RWPE1 (cell line): ENCODE measurements at regions not wholly inside any gene's neighbourhood (a gene's known extent, or its start where the extent isn't known, plus 50 kb on each side); places are given as distances from the start of the nearest gene placed in this dataset.

Experiments
- CTCF ChIA-PET: fragments of 350-600 bp; sonication (Branson Sonifier 250); formaldehyde crosslinking; extraction: SDS; loops from one replicate; lab custom pipeline; 2021; lab: Yijun Ruan, JAX
- POLR2A ChIA-PET: fragments of 400-600 bp; formaldehyde crosslinking; extraction: SDS; loops from one replicate; lab custom pipeline; 2020; ENCODE audit warnings: antibody characterized with exemption; ENCODE audit not compliant: low non-redundant PET; lab: Yijun Ruan, JAX
- DNase-seq: peaks from one replicate; pipeline ENCODE4 v3.0.0; 2012; ENCODE audit warnings: low spot score
- H3K27ac ChIP-seq: fragments of 450-650 bp; 2 replicates; pipeline ENCODE4 v1.5.1; 2017
- TF ChIP-seq, protein P1 (sequence below): fragments of 450-650 bp; conservative IDR thresholded peaks from 2 replicates; pipeline ENCODE4 v1.5.1; 2017; ENCODE audit warnings: low read depth, mild to moderate bottlenecking

DNA sequence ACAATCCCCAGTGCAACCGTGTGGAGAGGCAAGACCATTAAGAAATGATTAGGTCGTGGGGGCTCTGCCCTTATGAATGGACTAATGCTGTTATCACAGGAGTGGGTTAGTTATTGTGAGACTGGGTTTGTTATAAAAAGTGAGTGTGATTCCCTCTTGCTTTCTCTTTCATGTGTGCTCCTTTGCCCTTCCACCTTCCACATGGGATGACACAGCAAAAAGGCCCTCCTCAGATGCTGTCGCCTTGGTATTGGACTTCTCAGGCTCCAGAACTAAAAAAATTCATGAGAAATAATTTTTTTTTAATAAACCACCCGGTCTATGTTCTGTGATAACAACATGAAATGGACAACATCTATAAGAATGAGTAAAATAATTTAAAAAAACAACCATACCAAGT, 136.1 kb upstream of the PCBD1 start:
- no peak for DNase-seq
- ChIA-PET CTCF (no interaction called here), POLR2A (no interaction called here)
- H3K27ac ChIP-seq: no peak overlapping the region
- TF ChIP-seq, protein P1, sequence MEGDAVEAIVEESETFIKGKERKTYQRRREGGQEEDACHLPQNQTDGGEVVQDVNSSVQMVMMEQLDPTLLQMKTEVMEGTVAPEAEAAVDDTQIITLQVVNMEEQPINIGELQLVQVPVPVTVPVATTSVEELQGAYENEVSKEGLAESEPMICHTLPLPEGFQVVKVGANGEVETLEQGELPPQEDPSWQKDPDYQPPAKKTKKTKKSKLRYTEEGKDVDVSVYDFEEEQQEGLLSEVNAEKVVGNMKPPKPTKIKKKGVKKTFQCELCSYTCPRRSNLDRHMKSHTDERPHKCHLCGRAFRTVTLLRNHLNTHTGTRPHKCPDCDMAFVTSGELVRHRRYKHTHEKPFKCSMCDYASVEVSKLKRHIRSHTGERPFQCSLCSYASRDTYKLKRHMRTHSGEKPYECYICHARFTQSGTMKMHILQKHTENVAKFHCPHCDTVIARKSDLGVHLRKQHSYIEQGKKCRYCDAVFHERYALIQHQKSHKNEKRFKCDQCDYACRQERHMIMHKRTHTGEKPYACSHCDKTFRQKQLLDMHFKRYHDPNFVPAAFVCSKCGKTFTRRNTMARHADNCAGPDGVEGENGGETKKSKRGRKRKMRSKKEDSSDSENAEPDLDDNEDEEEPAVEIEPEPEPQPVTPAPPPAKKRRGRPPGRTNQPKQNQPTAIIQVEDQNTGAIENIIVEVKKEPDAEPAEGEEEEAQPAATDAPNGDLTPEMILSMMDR: no peak

DNA sequence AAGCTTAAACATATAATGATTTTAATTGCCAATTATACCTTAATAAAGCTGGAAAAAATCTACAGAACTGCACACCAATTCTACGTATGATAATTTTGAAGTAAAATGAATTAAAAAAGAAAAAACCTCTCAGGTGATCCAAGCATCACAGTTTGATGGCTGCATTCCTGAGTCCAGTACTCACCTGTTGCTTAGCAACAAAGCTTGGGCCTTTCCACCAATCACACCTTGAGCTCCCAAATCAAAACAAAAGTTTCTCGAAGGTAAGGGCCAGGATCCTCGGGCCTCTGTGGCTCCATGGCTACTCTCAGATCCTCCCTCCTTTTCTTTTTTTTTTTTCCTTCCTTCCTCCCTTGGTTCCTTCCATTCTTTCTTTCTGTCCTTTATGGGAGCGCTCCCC, 137.2 kb upstream of the PCBD1 start:
- ChIA-PET CTCF (interaction anchor here (0.6 to 0.7 kb wide), 4 partner anchors 16 to 467 kb away, joined by 4 to 5 read pairs (median 4); no protein-coding TSS in a partner anchor), POLR2A (no interaction called here)
- DNase-seq: peak; percentile 70
- no peak overlapping the region for H3K27ac ChIP-seq
- TF ChIP-seq, protein P1: no peak

DNA sequence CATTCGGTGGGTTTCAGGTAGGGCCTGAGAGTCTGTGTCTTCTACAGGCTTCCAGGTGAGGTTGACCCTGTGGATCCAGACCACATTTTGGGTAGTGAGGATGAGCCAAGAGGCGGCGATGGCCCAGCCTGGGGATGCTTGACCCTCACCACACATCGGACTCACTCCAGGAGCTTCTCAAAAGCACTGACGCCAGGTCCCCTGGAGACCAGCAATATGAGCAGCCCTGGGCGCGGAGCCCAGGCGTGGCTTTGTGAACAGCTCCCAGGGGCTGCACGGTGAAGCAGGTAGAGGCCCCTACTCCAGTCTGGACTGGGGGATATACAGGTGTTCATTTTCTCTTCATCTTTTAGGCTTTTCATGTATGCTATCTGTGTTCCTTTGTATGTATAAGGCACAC, 139.7 kb upstream of the PCBD1 start:
- DNase-seq: no peak
- H3K27ac ChIP-seq: no peak overlapping the region
- TF ChIP-seq, protein P1: no peak
- CTCF ChIA-PET: interaction anchor here (0.6 kb wide), 1 partner anchor 159 kb away, joined by 3 read pairs; no protein-coding TSS in a partner anchor
- POLR2A ChIA-PET: no interaction called here

DNA sequence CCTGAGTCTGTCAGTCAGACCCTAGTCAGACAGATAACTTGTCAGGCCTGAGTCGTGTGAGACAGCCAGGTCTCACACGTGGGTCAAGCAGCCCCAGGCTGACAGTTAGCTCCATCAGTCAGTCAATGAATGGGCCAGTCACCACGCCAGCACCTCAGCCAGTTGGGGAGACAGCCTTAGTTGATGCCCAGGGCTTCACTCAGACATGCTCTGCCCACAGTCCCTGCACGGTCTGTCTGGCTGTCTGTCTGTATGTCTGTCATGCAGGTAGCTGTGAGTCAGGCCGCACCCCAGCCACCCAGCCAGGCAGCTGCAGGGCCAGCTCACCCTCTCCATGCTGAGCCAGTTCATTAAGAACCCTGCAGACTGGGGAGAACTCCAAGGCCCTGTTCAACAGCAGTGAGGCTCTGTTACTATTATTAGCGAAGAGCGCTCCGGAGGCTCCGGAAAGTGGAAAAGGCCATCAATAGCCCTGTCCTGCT, 141.1 kb upstream of the PCBD1 start:
- POLR2A ChIA-PET: no interaction called here
- CTCF ChIA-PET: interaction anchor here (0.6 kb wide), 1 partner anchor 229 kb away, joined by 3 read pairs; no protein-coding TSS in a partner anchor
- TF ChIP-seq, protein P1: no peak
- no peak overlapping the region for H3K27ac ChIP-seq
- DNase-seq: no peak

DNA sequence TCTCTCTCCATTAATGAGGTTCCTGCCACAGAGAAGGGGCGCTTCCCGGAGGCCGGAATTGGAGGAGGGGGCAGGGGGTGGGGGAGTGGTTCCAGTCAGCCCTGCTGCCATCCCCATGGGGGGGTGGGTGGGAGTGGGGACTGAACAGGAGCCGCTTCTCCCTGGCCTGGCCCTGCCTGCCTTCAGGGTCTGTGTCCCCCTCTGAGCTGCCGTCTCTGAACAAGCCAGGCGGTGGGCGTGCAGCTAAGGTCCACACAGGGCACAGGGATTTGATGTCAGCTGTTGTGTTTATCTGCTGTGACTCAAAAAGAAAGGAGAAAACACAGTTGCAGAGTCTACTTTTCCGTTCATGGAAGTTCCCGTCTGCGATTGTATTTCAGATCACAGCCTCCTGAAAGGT, 141.5 kb upstream of the PCBD1 start:
- TF ChIP-seq, protein P1: no peak
- DNase-seq: no peak
- ChIA-PET POLR2A (no interaction called here), CTCF (no interaction called here)
- H3K27ac ChIP-seq: no peak overlapping the region

DNA sequence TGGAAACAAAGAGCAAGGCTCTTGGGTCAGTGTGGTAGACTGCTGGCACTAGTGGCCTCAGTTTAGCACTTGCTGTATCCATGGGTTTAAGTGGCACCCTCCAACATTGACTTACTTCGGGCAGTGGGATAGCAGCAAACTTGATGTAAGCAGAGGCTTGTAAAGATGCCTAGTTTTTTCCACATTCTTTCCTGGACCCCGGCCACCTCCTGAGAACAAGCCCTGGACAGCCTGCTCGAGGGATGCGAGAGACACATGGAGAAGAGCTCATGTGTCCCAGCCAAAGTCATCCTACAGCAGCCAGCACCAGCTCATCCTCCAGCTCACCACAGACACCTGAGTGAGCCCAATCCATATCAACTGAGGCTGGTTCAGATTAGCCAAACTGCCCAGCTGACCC, 142.7 kb upstream of the PCBD1 start:
- no peak for DNase-seq
- no peak overlapping the region for H3K27ac ChIP-seq
- TF ChIP-seq, protein P1: no peak
- POLR2A ChIA-PET: interaction anchor here (0.5 kb wide), 1 partner anchor 15 kb away, joined by 7 read pairs; no protein-coding TSS in a partner anchor
- CTCF ChIA-PET: interaction anchor here (0.7 kb wide), 1 partner anchor 1351 kb away, joined by 5 read pairs; no protein-coding TSS in a partner anchor
